Glutamatergic neuron (in vitro differentiated cells): ENCODE measurements at regions not wholly inside any gene's neighbourhood (a gene's known extent, or its start where the extent isn't known, plus 50 kb on each side); places are given as distances from the start of the nearest gene placed in this dataset.

Experiments
- DNase-seq: peaks from one replicate; pipeline ENCODE4 v3.0.0; 2022
- H3K27ac Mint-ChIP-seq: one replicate; pipeline ENCODE4 v1.8.0; 2020; ENCODE audit warnings: mild to moderate bottlenecking, mixed read lengths, inconsistent platforms; ENCODE audit not compliant: unreplicated experiment
- H3K27me3 Mint-ChIP-seq: one replicate; pipeline ENCODE4 v1.8.0; 2020; ENCODE audit warnings: mild to moderate bottlenecking, moderate library complexity, mixed read lengths, inconsistent platforms; ENCODE audit not compliant: unreplicated experiment
- H3K36me3 Mint-ChIP-seq: one replicate; pipeline ENCODE4 v1.8.0; 2020; ENCODE audit warnings: mild to moderate bottlenecking, mixed read lengths, inconsistent platforms; ENCODE audit not compliant: unreplicated experiment
- H3K4me1 Mint-ChIP-seq: one replicate; pipeline ENCODE4 v1.8.0; 2020; ENCODE audit warnings: mild to moderate bottlenecking, low read depth, mixed read lengths, inconsistent platforms; ENCODE audit not compliant: unreplicated experiment
- H3K4me3 Mint-ChIP-seq: one replicate; pipeline ENCODE4 v1.8.0; 2020; ENCODE audit warnings: mild to moderate bottlenecking, mixed read lengths, inconsistent platforms; ENCODE audit not compliant: unreplicated experiment
- H3K9me3 Mint-ChIP-seq: one replicate; pipeline ENCODE4 v1.8.0; 2020; ENCODE audit warnings: mild to moderate bottlenecking, moderate library complexity, mixed read lengths, inconsistent platforms; ENCODE audit not compliant: unreplicated experiment
- TF ChIP-seq, protein P1 (sequence below): fragments of 200-600 bp; sonication (generic); IDR thresholded peaks from one replicate; pipeline ENCODE4 v1.5.0; 2021; ENCODE audit not compliant: partially characterized antibody, unreplicated experiment

- Mint-ChIP-seq H3K9me3 (no peaks in the 10 kb centered on the region), H3K4me1 (peaks cover 1% of the 10 kb centered on the region), H3K4me3 (no peak overlapping the region), H3K27ac (no peak overlapping the region), H3K27me3 (no peaks in the 10 kb centered on the region), H3K36me3 (no peaks in the 10 kb centered on the region)
- DNase-seq: no peak
- TF ChIP-seq, protein P1, sequence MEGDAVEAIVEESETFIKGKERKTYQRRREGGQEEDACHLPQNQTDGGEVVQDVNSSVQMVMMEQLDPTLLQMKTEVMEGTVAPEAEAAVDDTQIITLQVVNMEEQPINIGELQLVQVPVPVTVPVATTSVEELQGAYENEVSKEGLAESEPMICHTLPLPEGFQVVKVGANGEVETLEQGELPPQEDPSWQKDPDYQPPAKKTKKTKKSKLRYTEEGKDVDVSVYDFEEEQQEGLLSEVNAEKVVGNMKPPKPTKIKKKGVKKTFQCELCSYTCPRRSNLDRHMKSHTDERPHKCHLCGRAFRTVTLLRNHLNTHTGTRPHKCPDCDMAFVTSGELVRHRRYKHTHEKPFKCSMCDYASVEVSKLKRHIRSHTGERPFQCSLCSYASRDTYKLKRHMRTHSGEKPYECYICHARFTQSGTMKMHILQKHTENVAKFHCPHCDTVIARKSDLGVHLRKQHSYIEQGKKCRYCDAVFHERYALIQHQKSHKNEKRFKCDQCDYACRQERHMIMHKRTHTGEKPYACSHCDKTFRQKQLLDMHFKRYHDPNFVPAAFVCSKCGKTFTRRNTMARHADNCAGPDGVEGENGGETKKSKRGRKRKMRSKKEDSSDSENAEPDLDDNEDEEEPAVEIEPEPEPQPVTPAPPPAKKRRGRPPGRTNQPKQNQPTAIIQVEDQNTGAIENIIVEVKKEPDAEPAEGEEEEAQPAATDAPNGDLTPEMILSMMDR: no peak
Measured at GRCh38 chr5:143713047-143714003, 98.6 kb upstream of the HMHB1 start.

- TF ChIP-seq, protein P1: no peak
- peaks cover 1% of the 10 kb centered on the region for H3K9me3 Mint-ChIP-seq
- H3K36me3 Mint-ChIP-seq: no peaks in the 10 kb centered on the region
- H3K27me3 Mint-ChIP-seq: no peaks in the 10 kb centered on the region
- no peak overlapping the region for H3K4me3 Mint-ChIP-seq
- peaks cover 5% of the 10 kb centered on the region for H3K4me1 Mint-ChIP-seq
- DNase-seq: no peak
- no peak overlapping the region for H3K27ac Mint-ChIP-seq
Measured at GRCh38 chr5:143708672-143709071, 103.3 kb upstream of the HMHB1 start.

- Mint-ChIP-seq H3K27ac (no peak overlapping the region), H3K4me3 (no peak overlapping the region), H3K4me1 (peaks cover 5% of the 10 kb centered on the region), H3K36me3 (no peaks in the 10 kb centered on the region), H3K9me3 (peaks cover 1% of the 10 kb centered on the region), H3K27me3 (no peaks in the 10 kb centered on the region)
- TF ChIP-seq, protein P1: no peak
- DNase-seq: no peak
Measured at GRCh38 chr5:143707806-143708205, 104.2 kb upstream of the HMHB1 start.

GRCh38 chr5:143705381-143705780 lies 106.6 kb upstream of the HMHB1 start:
- Mint-ChIP-seq H3K27ac (no peak overlapping the region), H3K36me3 (no peaks in the 10 kb centered on the region), H3K4me3 (no peak overlapping the region), H3K9me3 (peaks cover 1% of the 10 kb centered on the region), H3K27me3 (no peaks in the 10 kb centered on the region), H3K4me1 (peaks cover 5% of the 10 kb centered on the region)
- TF ChIP-seq, protein P1: no peak
- DNase-seq: no peak

DNA sequence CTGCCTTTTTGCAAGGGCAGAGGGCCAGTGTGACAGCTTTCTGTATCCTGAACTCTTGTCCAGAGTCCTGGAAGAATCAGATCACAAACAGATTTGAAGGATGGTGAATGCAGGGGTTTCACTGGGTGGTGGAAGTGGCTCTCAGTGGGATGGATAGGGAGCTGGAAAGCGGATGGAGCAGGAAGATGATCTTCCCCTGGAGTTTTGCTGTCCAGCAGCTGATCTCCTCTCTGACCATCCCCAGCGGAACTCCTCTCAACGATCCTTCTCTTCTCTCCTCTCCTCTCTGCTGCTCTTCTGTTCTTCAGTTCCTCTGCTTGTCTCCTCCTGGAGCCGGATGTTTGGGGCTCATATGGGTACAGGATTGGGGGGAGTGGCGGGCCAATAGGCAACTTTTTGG lies 108.3 kb upstream of the HMHB1 start:
- H3K36me3 Mint-ChIP-seq: no peaks in the 10 kb centered on the region
- H3K9me3 Mint-ChIP-seq: peaks cover 1% of the 10 kb centered on the region

More for the DNA sequence above, 108.3 kb upstream of the HMHB1 start:
- TF ChIP-seq, protein P1: no peak
- H3K27me3 Mint-ChIP-seq: no peaks in the 10 kb centered on the region
- peaks cover 3% of the 10 kb centered on the region for H3K4me1 Mint-ChIP-seq
- DNase-seq: no peak
- H3K27ac Mint-ChIP-seq: no peak overlapping the region
- H3K4me3 Mint-ChIP-seq: no peak overlapping the region
